GM20000 (cell line): ENCODE measurements at regions not wholly inside any gene's neighbourhood (a gene's known extent, or its start where the extent isn't known, plus 50 kb on each side); places are given as distances from the start of the nearest gene placed in this dataset.

Experiments
- DNase-seq: peaks from one replicate; pipeline ENCODE4 v3.0.0; 2012; ENCODE audit warnings: low spot score
- TF ChIP-seq, protein P1 (sequence below): IDR thresholded peaks from 2 replicates; pipeline ENCODE4 v1.5.1; 2012; ENCODE audit warnings: mild to moderate bottlenecking, control low read depth; ENCODE audit errors: extremely low read depth, missing control alignments

DNA sequence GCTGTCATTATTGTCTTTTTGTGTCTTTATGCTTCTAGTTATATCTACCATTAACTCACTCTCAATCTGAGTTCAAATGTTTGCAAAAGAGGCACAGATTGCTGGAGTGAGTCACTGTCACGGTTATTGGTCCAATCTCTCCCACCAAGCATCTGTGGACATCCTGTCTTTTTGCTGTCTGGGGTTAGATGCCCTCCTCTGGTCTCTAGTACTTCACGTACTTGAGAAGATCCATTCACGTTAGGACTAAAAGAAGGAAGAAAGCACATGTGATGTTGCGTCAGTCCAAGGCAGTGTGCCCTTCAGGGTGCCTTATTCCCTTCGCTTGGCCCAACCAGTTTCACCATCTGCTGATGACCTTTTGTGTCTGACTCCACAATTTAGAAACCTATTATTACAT lies 72.3 kb upstream of the STXBP6 start:
- TF ChIP-seq, protein P1, sequence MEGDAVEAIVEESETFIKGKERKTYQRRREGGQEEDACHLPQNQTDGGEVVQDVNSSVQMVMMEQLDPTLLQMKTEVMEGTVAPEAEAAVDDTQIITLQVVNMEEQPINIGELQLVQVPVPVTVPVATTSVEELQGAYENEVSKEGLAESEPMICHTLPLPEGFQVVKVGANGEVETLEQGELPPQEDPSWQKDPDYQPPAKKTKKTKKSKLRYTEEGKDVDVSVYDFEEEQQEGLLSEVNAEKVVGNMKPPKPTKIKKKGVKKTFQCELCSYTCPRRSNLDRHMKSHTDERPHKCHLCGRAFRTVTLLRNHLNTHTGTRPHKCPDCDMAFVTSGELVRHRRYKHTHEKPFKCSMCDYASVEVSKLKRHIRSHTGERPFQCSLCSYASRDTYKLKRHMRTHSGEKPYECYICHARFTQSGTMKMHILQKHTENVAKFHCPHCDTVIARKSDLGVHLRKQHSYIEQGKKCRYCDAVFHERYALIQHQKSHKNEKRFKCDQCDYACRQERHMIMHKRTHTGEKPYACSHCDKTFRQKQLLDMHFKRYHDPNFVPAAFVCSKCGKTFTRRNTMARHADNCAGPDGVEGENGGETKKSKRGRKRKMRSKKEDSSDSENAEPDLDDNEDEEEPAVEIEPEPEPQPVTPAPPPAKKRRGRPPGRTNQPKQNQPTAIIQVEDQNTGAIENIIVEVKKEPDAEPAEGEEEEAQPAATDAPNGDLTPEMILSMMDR: no peak

DNA sequence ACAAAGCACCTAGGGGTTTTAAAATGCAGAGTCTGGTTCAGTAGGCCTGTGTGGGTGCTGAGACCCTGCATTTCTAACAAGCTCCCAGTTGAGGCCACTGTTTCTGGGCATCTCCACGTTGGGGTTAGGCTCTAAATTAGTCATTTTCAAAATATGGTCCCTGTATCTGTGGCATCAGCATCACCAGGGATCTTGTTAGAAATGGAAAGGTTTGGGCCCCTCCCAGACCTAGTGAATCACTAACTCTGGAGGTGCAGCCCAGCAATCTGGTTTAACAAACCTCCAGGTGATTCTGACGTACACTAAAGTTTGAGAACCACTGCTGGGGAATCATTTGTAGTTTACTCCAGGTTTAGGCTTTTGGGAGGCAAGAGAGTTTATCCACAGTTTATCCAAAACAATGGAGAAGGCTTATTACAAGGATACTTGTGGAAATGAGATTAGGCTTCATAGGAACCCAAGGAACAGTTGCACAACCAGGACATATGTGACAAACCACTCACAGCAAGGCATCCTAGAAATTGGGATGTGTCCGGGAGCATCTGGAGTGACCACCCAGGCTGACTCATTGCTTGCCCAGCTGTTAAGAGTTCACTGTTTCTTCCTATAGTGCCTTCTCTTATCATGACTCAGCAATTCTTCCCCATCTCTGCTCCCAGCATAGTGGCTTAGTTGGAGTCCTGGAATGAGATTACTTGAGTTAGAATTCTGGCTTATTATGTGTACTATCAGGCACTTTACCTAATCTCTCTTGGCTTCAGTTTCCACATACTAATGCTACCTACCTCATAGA lies 71.6 kb upstream of the STXBP6 start:
- TF ChIP-seq, protein P1: no peak
- no peak for DNase-seq

More for the DNA sequence above, 72.3 kb upstream of the STXBP6 start:
- DNase-seq: no peak

DNA sequence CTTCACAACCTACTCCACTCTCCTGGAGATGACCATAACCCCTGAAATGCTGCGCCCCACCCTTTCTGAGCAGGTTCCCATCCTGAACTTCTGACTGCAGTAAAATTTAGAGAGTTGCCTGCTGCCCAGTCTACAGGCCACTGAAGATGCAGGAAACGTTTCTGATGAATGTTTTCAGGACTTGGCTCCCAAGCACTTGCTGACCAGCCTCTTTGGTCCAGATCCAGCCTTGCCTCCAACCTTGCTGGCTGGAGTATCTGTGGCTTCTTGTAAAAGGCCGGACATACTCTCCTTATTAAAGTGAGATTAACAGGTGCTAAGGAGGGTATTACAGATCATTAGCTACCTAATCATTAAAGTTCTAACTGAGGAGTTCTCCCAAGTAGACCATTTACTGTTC lies 70.3 kb upstream of the STXBP6 start:
- TF ChIP-seq, protein P1: no peak
- no peak for DNase-seq

DNA sequence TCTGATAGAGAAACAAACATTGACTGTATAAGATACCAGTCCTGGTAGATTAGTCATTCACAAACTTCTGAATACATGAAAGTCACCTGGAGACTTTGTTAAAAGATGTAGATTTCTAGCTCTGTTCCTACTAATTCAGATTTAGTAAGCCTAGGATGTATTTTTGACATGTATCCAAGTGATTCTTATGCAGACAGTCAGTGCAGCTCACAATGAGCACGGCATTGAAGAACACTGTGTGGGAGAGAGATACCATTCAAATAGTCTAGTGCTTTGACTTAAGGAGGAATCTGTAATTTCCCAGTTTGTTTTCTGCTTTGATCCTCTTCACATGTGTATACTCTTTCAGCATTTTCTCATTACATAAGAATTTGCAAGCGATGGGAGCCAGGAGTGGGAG lies 68.7 kb upstream of the STXBP6 start:
- TF ChIP-seq, protein P1: no peak
- no peak for DNase-seq

DNA sequence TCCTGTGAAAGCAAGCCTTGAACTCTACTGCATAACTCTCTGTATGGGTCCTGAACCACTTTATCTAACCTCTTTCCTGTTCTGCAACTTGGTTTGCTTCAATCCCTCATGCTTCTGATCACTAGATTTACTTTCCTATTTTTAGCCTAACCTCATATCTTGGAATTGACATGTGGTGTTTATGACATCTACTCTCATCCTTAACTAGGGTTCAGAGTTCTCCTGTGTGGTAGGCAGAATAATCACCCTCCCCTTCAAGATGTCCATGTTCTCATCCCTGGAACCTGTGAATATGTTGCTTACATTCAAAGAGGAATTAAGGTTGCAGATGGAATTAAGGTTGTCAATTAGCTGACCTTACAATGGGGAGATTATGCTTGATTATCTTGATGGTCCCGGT lies 67.4 kb upstream of the STXBP6 start:
- TF ChIP-seq, protein P1: no peak
- no peak for DNase-seq

DNA sequence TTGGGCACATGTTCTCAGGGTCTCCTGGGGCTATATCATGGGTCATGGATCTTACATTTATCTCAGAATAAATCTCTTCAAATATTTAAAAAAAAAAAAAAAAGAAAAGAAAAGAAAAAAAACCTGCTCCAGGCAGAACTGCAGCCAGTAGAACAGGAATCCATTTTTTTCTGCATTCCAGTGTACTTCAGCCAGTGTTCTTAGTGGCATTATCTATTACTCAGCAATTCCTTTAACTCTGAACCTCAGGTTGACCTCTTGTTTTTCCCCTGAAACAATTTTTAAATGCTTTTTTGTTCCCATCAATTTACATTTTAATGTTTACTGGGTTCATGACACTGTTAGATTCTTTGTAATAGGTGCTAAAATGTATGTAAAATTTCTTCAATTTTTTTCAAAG lies 66.7 kb upstream of the STXBP6 start:
- DNase-seq: no peak
- TF ChIP-seq, protein P1: no peak

DNA sequence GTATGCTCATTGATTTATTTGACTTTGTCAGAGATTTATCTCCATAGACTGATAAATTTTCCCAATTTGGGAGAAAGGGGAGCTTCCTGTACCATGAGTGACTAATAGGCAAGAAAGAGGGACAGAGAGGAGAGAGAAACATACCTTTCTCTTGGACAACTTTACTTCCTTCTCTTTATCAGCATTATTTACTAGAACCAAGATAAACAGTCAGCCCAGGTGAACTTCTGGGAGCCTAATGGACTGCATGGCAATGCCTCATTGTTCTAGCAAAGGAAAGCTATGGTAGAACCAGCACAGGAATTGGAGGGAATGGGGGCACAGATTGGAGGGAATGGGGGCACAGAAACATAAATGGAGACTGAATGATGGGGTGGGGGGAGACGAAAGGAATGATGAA lies 63.4 kb upstream of the STXBP6 start:
- TF ChIP-seq, protein P1: no peak
- DNase-seq: no peak
